ENCODE measurements at regions not wholly inside any gene's neighbourhood (a gene's known extent, or its start where the extent isn't known, plus 50 kb on each side); places are given as distances from the start of the nearest gene placed in this dataset.

- no peak for TF ChIP-seq CTCF (IDR thresholded peaks at IDR 0.05; ENCODE audit: insufficient read depth, low read length)
- no peak for TF ChIP-seq REST (IDR thresholded peaks at IDR 0.05; ENCODE audit: insufficient replicate concordance, low read depth)
These were observed 147.6 kb upstream of the HDAC4 start for GRCh38 chr2:239548451-239548871.
